GM23338 (cell line): ENCODE measurements at regions not wholly inside any gene's neighbourhood (a gene's known extent, or its start where the extent isn't known, plus 50 kb on each side); places are given as distances from the start of the nearest gene placed in this dataset.

Experiments
- ATAC-seq: fragments of 200-7000 bp; cut with Tn5 transposase; 3 replicates; pipeline ENCODE4 v1.9.1; 2020
- DNase-seq: peaks from one replicate; pipeline ENCODE4 v3.0.0-alpha.2; 2015; ENCODE audit warnings: low spot score
- H2AFZ ChIP-seq: fragments of 200-600 bp; sonication (generic); 2 replicates; pipeline ENCODE4 v1.8.0; 2016; ENCODE audit warnings: antibody characterized with exemption, mild to moderate bottlenecking, moderate library complexity
- H3F3A ChIP-seq: fragments of 200-600 bp; sonication (generic); replicated peaks from 2 replicates; pipeline ENCODE4 v1.8.0; 2017; ENCODE audit warnings: antibody characterized with exemption, mixed run types, low read depth
- H3K27ac ChIP-seq: fragments of 200-600 bp; sonication (generic); 2 replicates; pipeline ENCODE4 v1.6.1; 2016; ENCODE audit warnings: low read depth
- H3K27me3 ChIP-seq: fragments of 200-600 bp; sonication (generic); 2 replicates; pipeline ENCODE4 v1.8.0; 2016; ENCODE audit warnings: mild to moderate bottlenecking, mixed run types, moderate library complexity; ENCODE audit not compliant: insufficient read depth
- H3K36me3 ChIP-seq: fragments of 200-600 bp; sonication (generic); 2 replicates; pipeline ENCODE4 v1.8.0; 2016; ENCODE audit warnings: mild to moderate bottlenecking; ENCODE audit not compliant: insufficient read depth
- H3K4me1 ChIP-seq: fragments of 200-600 bp; sonication (generic); 2 replicates; pipeline ENCODE4 v1.8.0; 2016; ENCODE audit warnings: mild to moderate bottlenecking, moderate library complexity; ENCODE audit not compliant: insufficient read depth
- H3K4me2 ChIP-seq: fragments of 200-600 bp; sonication (generic); 2 replicates; pipeline ENCODE4 v1.7.1; 2017; ENCODE audit warnings: mixed run types
- H3K4me3 ChIP-seq: fragments of 200-600 bp; sonication (generic); 2 replicates; pipeline ENCODE4 v1.6.1; 2016; ENCODE audit warnings: mixed run types
- H3K79me2 ChIP-seq: fragments of 200-600 bp; sonication (generic); replicated peaks from 2 replicates; pipeline ENCODE4 v1.8.0; 2017; ENCODE audit warnings: mild to moderate bottlenecking; ENCODE audit not compliant: insufficient read depth
- H3K9me2 ChIP-seq: fragments of 200-600 bp; sonication (generic); 2 replicates; pipeline ENCODE4 v1.8.0; 2017; ENCODE audit not compliant: insufficient read depth
- H4K20me1 ChIP-seq: fragments of 200-600 bp; sonication (generic); replicated peaks from 2 replicates; pipeline ENCODE4 v1.8.0; 2017; ENCODE audit warnings: mild to moderate bottlenecking; ENCODE audit not compliant: insufficient read depth
- H3K27ac Mint-ChIP-seq: 2 replicates; pipeline ENCODE4 v1.8.0; 2020; ENCODE audit warnings: inconsistent platforms, mild to moderate bottlenecking, moderate library complexity, mixed read lengths
- H3K27me3 Mint-ChIP-seq: 3 replicates; pipeline ENCODE4 v1.8.0; 2022; ENCODE audit warnings: low read depth, mild to moderate bottlenecking, moderate library complexity, mixed read lengths, inconsistent platforms; ENCODE audit not compliant: insufficient read depth, poor library complexity
- H3K36me3 Mint-ChIP-seq: 3 replicates; pipeline ENCODE4 v1.8.0; 2021; ENCODE audit warnings: low read depth, mild to moderate bottlenecking, inconsistent platforms, moderate library complexity, mixed read lengths
- H3K4me1 Mint-ChIP-seq: 3 replicates; pipeline ENCODE4 v1.8.0; 2020; ENCODE audit warnings: mild to moderate bottlenecking, inconsistent platforms, mixed read lengths
- H3K4me3 Mint-ChIP-seq: 3 replicates; pipeline ENCODE4 v1.8.0; 2021; ENCODE audit warnings: moderate library complexity, mild to moderate bottlenecking, inconsistent platforms, mixed read lengths
- H3K9me3 Mint-ChIP-seq: 3 replicates; pipeline ENCODE4 v1.8.0; 2020; ENCODE audit warnings: moderate library complexity, mild to moderate bottlenecking, inconsistent platforms, mixed read lengths
- REST ChIP-seq: IDR thresholded peaks from one replicate; pipeline ENCODE4 v1.6.1; 2018; ENCODE audit warnings: antibody characterized with exemption; ENCODE audit not compliant: unreplicated experiment
- STAT1 ChIP-seq: IDR thresholded peaks from one replicate; pipeline ENCODE4 v1.6.1; 2016; ENCODE audit warnings: antibody characterized with exemption; ENCODE audit not compliant: unreplicated experiment
- ZNF462 ChIP-seq: fragments of 250-450 bp; sonication (Bioruptor Pico); IDR thresholded peaks from 2 replicates; pipeline ENCODE4 v1.5.0; 2020; ENCODE audit warnings: mild to moderate bottlenecking, moderate library complexity

DNA sequence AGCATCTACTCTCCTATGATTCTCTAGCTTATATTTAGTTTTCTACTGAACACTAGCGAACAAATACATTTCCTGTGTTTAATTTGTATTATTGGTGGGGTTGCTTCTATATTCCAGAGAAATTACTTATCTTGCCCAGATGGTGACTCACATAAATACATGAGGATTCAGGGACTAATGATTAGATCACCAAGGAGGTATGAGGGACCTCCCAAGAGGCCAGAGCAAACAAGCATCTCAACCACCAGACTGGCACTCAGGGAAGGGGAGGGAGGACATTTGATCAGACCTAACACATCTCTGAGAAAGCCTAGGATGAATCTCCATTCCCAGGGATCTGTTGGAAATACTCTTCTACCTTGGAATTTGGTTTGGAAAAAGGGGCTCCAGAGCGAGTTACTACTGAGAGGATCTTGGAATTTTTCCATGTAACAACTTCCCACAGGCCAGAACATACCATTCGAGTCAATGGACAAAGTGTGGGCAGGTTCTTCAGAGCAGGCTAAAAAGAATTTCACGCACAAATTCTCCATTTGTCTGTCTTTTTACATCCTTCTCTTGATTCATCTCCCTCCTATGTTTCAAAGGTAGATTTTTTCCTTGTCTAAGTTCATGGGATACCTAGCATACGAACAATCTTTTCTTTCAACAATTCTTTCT, 262.6 kb upstream of the MYOCD start:
- no peaks in the 10 kb centered on the region for H3K79me2 ChIP-seq
- no peak overlapping the region for H3K4me2 ChIP-seq
- no peaks in the 10 kb centered on the region for H3K36me3 ChIP-seq
- H3K4me1 ChIP-seq: no peaks in the 10 kb centered on the region
- no peak overlapping the region for H2AFZ ChIP-seq
- Mint-ChIP-seq H3K36me3 (no peaks in the 10 kb centered on the region), H3K4me3 (no peak overlapping the region), H3K9me3 (no peaks in the 10 kb centered on the region; the same call in 2 of the 3 replicates), H3K27me3 (no peaks in the 10 kb centered on the region), H3K4me1 (no peaks in the 10 kb centered on the region), H3K27ac (no peak overlapping the region)
- no peaks in the 10 kb centered on the region for H3K27me3 ChIP-seq
- no peak for ATAC-seq
- H3F3A ChIP-seq: no peaks in the 10 kb centered on the region
- no peaks in the 10 kb centered on the region for H3K9me2 ChIP-seq
- no peaks in the 10 kb centered on the region for H4K20me1 ChIP-seq
- no peak for DNase-seq
- H3K27ac ChIP-seq: no peak overlapping the region
- no peak overlapping the region for H3K4me3 ChIP-seq
- TF ChIP-seq STAT1 (no peak), REST (no peak), ZNF462 (CRISPR knock-in tag) (no peak)
